ENCODE measurements at regions not wholly inside any gene's neighbourhood (a gene's known extent, or its start where the extent isn't known, plus 50 kb on each side); places are given as distances from the start of the nearest gene placed in this dataset.

DNA sequence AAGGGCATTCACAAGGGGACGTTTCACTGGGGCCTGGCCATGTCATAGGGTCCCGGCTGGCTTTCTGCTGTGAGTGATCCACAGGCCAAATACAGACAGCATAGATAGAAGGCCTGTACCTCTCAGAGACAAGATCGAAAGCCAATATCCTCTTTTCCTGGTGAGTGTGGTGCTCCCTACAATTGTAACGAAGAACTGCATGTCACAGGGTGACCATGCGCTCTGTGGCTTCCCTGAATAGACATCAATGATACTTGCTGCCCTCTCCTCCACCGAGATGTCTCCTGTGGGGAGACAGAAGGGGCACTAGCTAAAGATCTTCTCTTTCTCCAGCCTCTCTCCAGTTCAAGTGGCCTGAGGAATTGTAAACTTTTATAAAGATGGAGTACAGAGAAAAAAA, 226.1 kb upstream of the POU2AF2 start:
- no peak overlapping the region for H3K27ac Mint-ChIP-seq
- ATAC-seq (no peak), DNase-seq (no peak)
- CTCF ChIA-PET = no interaction called here
- H3K4me1 Mint-ChIP-seq = no peaks in the 10 kb centered on the region
- peaks cover 3% of the 10 kb centered on the region for H3K27me3 Mint-ChIP-seq
- no peaks in the 10 kb centered on the region for H3K36me3 Mint-ChIP-seq
- no peaks in the 10 kb centered on the region for H3K9me3 Mint-ChIP-seq (ENCODE audit: low read depth)
- no peak overlapping the region for H3K4me3 Mint-ChIP-seq

DNA sequence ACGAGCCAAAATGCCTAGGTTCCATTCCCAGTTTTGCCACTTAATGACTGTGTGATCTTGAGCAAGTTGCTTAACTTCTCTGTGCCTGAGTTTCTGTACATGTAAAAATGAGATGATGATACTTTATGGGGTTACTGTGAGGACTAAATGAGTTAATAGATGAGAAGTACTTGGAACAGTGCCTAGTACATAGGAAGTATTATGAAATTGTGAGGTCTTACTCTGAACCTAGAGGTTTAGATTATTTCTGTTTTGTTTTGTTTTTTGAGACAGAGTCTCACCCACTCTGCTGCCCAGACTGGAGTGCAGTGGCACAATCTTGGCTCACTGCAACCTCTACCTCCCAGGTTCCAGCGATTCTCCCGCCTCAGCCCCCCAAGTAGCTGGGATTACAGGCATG, 227.0 kb upstream of the POU2AF2 start:
- DNase-seq (no peak), ATAC-seq (no peak)
- no peaks in the 10 kb centered on the region for H3K36me3 Mint-ChIP-seq
- H3K9me3 Mint-ChIP-seq (ENCODE audit: low read depth) = no peaks in the 10 kb centered on the region
- CTCF ChIA-PET = no interaction called here
- H3K4me3 Mint-ChIP-seq = no peak overlapping the region
- H3K4me1 Mint-ChIP-seq = no peaks in the 10 kb centered on the region
- peaks cover 6% of the 10 kb centered on the region for H3K27me3 Mint-ChIP-seq
- no peak overlapping the region for H3K27ac Mint-ChIP-seq

DNA sequence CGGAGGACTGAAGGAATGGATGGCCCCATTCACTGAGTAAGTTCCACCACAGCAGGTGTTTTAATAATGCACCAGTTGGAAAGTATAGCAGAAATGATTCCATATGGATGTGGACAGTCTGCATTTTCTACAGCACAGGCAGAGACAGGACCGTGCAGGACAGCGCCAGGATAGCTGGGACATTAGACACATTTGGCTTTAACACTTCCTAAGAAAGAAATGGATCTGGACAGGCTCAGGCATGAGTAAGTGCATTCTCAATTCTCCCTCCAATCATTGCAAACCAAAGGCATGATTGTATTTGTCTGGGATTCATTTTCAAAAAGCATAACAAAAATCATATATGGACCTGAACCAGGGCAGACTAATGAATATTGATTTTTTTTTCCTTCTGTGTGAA, 233.0 kb upstream of the POU2AF2 start:
- CTCF ChIA-PET = no interaction called here
- Mint-ChIP-seq H3K36me3 (no peaks in the 10 kb centered on the region), H3K27ac (no peak overlapping the region), H3K27me3 (peaks cover 6% of the 10 kb centered on the region), H3K9me3 (ENCODE audit: low read depth) (no peaks in the 10 kb centered on the region), H3K4me3 (no peak overlapping the region), H3K4me1 (no peaks in the 10 kb centered on the region)
- DNase-seq (no peak), ATAC-seq (no peak)

DNA sequence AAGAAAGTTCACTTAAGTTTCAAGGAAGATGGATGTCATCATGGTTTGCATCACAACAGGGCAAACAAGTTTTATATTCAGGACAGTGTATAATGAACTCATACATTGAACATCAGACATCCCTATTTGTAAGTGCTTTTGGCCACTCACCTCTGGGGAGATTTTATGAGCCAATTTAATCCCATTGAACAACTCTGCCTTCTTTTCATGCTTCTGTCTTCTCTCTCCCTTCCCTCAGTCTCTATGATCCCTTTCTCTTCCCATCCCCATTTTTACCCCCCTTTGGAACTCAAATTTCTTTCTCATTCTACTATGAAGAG, 234.3 kb upstream of the POU2AF2 start:
- no peaks in the 10 kb centered on the region for H3K9me3 Mint-ChIP-seq (ENCODE audit: low read depth)
- no peak for ATAC-seq
- no peaks in the 10 kb centered on the region for H3K36me3 Mint-ChIP-seq
- no peaks in the 10 kb centered on the region for H3K4me1 Mint-ChIP-seq
- CTCF ChIA-PET = no interaction called here
- no peak for DNase-seq
- no peak overlapping the region for H3K4me3 Mint-ChIP-seq
- H3K27me3 Mint-ChIP-seq = peaks cover 3% of the 10 kb centered on the region
- H3K27ac Mint-ChIP-seq = no peak overlapping the region

DNA sequence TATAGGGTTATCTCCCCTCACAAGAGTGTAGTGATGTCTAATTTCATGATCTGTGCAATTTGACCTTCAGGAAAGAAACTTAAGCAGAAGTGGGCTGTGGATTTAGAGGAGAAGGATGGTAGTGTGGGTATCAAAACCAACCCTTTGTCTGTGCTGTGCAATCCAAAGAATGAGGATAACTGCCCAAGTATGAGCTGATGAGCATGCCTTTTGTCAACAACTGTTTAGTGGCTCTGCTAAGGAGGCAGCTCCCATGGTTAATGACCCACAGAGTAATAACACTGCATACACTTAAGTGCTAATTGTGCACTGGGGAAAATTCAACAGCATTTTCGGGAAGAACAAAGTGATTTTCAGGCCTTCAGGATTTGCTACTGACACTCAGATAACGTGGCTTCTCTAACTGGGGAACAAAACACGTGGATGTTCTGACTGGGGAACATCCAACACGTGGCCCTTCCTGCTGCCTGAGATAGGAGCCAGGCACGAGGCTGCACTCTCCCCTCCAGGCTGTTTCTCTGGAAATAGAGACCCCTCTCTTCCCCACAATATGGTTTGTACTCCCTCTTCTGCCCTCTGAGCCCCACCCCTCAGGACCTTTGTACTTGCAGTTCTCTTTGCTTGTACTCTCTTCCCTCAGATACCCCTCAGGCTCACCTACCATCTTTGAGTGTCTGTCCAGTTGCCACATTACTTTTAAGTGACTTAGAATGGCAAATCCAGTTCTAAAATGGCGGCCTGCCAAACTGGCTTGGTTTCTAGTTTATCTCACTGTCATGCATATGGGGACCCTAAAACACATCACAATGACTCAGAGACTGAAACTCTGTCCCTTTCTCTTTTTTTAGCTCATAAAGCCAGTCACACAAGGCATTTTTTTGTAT, 234.9 kb upstream of the POU2AF2 start:
- ATAC-seq = no peak

DNA sequence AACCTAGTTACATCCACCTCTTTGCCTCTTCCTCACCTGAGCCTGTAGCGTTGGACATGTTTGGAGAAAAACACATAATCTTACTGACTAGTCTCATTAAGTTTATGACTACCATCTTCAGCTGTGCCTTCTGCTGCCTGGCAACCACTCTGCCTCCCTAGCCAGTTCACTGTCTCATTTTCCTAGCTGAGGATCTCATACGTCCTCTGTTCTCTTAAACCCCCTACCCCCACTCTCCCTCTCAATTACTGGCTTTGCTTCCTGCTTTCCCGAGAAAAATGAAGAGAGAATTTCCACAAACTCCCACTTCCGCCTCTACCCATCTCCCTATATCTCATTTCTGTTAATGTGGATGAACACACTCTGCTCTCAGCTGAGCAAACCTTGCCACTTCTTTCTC, 239.3 kb upstream of the POU2AF2 start:
- H3K4me1 Mint-ChIP-seq = no peaks in the 10 kb centered on the region
- H3K27ac Mint-ChIP-seq = no peak overlapping the region
- no peak for ATAC-seq
- peaks cover 5% of the 10 kb centered on the region for H3K27me3 Mint-ChIP-seq
- no peaks in the 10 kb centered on the region for H3K36me3 Mint-ChIP-seq
- no peak overlapping the region for H3K4me3 Mint-ChIP-seq
- DNase-seq = no peak
- CTCF ChIA-PET = no interaction called here
- H3K9me3 Mint-ChIP-seq (ENCODE audit: low read depth) = no peaks in the 10 kb centered on the region

More for the DNA sequence above, 234.9 kb upstream of the POU2AF2 start:
- Mint-ChIP-seq H3K27me3 (peaks cover 3% of the 10 kb centered on the region), H3K4me1 (no peaks in the 10 kb centered on the region), H3K27ac (no peak overlapping the region), H3K4me3 (no peak overlapping the region), H3K9me3 (ENCODE audit: low read depth) (no peaks in the 10 kb centered on the region), H3K36me3 (no peaks in the 10 kb centered on the region)
- DNase-seq = no peak
- CTCF ChIA-PET = no interaction called here

DNA sequence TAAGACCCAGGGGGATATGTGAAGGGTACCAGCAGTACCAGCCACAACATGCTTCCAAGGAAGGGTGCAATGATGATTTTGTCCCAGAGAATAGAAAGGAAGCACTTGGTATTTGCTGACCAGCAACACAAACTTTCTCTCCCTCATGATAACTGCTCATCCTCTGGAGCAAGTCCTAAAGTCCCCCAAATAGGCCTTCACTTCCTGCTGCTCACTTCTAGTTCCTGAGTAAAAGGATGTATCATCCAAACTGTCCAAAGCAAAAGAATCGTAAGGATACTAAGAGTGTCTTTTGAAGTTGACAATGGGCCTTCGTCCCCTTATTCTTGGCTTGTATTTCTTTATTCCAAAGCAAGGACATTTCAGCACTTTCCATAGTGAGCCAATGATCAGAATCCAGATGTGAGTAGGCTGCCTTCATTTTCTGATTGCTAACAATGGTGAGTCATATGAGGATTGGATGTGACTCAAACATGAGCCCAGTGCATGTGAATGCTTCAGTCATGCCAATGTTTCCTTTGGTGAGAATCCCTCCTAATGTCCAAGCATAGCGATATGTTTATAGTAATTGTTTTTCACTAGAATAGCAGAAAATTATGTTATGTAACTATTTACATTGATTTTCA, 243.4 kb upstream of the POU2AF2 start:
- H3K36me3 Mint-ChIP-seq = no peaks in the 10 kb centered on the region
- peaks cover 8% of the 10 kb centered on the region for H3K27me3 Mint-ChIP-seq

DNA sequence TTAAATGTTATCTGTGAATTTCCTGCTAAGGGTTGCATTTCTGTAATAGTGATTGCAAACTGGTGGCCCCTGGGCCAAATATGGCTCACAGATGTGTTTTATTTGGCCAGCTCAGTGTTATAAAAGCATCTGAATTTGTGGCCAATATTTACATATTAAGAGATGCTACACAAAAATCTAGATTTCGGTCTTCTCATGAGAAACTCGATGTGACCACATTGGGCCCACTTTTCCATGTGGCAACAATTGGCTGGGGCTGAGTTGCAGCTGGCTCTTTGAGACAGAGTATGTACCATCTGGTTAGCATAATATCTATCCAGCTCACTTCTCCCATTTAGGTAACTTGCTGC, 244.5 kb upstream of the POU2AF2 start:
- no peak overlapping the region for H3K27ac Mint-ChIP-seq
- peaks cover 13% of the 10 kb centered on the region for H3K27me3 Mint-ChIP-seq
- DNase-seq (no peak), ATAC-seq (no peak)
- H3K4me1 Mint-ChIP-seq = no peaks in the 10 kb centered on the region
- H3K4me3 Mint-ChIP-seq = no peak overlapping the region
- CTCF ChIA-PET = no interaction called here
- no peaks in the 10 kb centered on the region for H3K9me3 Mint-ChIP-seq (ENCODE audit: low read depth)
- no peaks in the 10 kb centered on the region for H3K36me3 Mint-ChIP-seq

More for the DNA sequence above, 243.4 kb upstream of the POU2AF2 start:
- H3K27ac Mint-ChIP-seq = no peak overlapping the region
- H3K4me1 Mint-ChIP-seq = no peaks in the 10 kb centered on the region
- CTCF ChIA-PET = no interaction called here
- no peaks in the 10 kb centered on the region for H3K9me3 Mint-ChIP-seq (ENCODE audit: low read depth)
- no peak overlapping the region for H3K4me3 Mint-ChIP-seq
- DNase-seq (no peak), ATAC-seq (no peak)

DNA sequence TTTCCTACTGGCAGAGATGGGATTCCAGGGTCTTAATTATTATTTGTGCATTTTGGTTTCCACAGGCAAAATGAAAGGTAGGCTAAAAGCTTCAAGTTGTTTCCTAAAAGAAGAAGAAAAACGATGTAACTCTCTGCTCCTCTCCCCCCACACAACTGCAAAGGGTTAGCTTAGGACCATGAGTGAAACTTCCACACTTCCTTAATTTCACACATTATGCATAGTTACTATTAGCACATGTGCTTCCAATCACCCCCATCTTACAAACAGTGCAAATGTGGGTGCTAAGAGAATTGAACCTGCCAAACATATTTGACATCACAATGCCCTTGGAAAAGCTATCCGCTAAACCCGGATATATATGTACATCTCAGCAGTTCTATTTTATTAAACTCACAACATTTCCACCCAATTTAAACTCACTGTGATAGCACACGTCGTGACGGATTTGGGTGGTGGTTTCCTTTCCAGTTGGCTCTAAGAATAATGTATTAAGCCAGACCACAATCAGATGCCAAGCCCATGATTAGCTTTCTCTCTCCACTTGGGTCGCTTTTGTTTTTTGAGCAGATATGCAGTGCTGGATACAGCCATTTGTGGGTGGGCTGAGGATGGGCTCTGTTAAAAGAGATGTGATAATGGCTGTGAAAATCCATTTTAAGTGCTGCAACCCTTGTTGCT, 245.0 kb upstream of the POU2AF2 start:
- CTCF ChIA-PET = no interaction called here
- no peaks in the 10 kb centered on the region for H3K4me1 Mint-ChIP-seq
- no peaks in the 10 kb centered on the region for H3K36me3 Mint-ChIP-seq

DNA sequence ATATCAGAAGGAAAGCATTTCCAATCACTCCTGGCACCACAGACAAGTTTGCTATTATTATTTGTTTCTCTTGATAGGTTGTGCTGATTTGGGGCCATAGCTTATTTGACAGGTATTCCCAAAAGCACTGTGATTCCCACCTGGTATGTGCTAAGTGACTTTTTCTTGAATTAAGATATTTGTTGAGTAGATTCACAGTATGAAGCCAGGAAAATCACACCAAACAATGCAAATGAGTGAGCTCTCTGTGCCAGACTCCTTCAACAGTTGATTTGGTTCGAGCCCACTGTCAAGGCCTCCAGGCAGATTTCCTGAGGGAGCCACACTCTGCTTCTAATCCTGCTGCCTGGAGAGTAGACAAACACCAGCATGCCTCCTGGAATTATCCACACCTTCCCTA, 253.0 kb upstream of the POU2AF2 start:
- Mint-ChIP-seq H3K36me3 (no peaks in the 10 kb centered on the region), H3K4me3 (no peak overlapping the region), H3K27ac (no peak overlapping the region), H3K4me1 (no peaks in the 10 kb centered on the region), H3K27me3 (peaks cover 8% of the 10 kb centered on the region), H3K9me3 (ENCODE audit: low read depth) (no peaks in the 10 kb centered on the region)
- CTCF ChIA-PET = no interaction called here
- no peak for ATAC-seq
- no peak for DNase-seq

More for the DNA sequence above, 245.0 kb upstream of the POU2AF2 start:
- no peak overlapping the region for H3K4me3 Mint-ChIP-seq
- DNase-seq (no peak), ATAC-seq (no peak)
- H3K9me3 Mint-ChIP-seq (ENCODE audit: low read depth) = no peaks in the 10 kb centered on the region
- H3K27ac Mint-ChIP-seq = no peak overlapping the region
- peaks cover 13% of the 10 kb centered on the region for H3K27me3 Mint-ChIP-seq

DNA sequence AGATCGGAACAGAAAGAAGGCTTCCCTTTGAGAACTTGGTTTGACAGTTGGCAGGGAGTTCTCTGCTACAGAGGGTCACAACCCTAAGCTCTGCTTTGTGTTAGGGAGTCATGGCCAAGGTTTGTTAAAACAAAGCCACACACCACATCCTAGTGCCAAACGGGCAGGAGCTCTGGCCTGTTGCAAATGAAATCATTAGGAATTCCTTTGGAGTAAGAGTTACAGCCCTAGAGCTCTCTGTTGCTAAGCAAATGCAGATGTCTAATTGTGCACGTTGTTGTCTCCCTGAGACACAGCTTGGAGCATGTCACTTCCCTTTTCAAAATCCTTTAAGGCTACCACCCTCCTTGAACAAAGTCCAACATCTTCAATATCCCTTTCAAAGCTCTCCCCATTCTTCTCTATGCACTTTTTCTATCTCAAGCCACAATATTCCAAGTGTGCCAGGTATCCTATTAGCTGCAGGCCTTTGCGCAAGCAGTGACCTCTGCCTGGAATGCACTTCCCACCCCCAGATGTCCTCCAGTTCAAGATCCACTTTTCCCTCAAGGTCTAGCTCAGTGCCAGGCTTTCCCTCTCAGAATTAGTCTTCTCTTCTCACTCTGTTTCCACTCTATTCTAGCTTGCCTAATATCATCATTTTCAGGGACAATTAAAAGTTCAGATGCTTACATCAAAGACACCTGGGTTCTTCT, 253.7 kb upstream of the POU2AF2 start:
- H3K27ac Mint-ChIP-seq = no peak overlapping the region
- CTCF ChIA-PET = no interaction called here
- H3K4me1 Mint-ChIP-seq = no peaks in the 10 kb centered on the region
- H3K27me3 Mint-ChIP-seq = peaks cover 4% of the 10 kb centered on the region
- DNase-seq (no peak), ATAC-seq (no peak)
- H3K36me3 Mint-ChIP-seq = no peaks in the 10 kb centered on the region
- no peak overlapping the region for H3K4me3 Mint-ChIP-seq
- H3K9me3 Mint-ChIP-seq (ENCODE audit: low read depth) = no peaks in the 10 kb centered on the region

DNA sequence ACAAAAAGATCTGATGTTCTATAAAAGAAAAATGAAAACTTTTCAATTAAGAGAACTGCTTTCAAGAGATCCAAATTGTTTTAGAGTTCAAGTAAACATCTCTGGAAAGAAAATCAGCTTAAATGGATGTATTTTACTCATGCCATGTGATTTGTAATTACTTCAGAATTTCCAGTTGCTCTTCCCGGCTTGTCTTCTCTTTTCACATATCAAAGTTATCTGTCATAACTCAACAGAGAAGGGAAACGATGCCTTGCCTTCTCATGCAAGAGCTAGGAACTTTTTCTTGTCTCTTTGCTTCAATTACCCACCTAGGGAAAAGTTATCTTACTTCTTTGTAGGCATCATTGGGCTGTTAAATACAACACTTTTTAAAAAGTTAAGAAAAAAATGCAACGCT, 255.2 kb upstream of the POU2AF2 start:
- ATAC-seq = no peak
- CTCF ChIA-PET = no interaction called here
- Mint-ChIP-seq H3K36me3 (no peaks in the 10 kb centered on the region), H3K4me3 (no peak overlapping the region), H3K4me1 (no peaks in the 10 kb centered on the region), H3K27ac (no peak overlapping the region), H3K27me3 (no peaks in the 10 kb centered on the region), H3K9me3 (ENCODE audit: low read depth) (no peaks in the 10 kb centered on the region)
- DNase-seq = no peak

DNA sequence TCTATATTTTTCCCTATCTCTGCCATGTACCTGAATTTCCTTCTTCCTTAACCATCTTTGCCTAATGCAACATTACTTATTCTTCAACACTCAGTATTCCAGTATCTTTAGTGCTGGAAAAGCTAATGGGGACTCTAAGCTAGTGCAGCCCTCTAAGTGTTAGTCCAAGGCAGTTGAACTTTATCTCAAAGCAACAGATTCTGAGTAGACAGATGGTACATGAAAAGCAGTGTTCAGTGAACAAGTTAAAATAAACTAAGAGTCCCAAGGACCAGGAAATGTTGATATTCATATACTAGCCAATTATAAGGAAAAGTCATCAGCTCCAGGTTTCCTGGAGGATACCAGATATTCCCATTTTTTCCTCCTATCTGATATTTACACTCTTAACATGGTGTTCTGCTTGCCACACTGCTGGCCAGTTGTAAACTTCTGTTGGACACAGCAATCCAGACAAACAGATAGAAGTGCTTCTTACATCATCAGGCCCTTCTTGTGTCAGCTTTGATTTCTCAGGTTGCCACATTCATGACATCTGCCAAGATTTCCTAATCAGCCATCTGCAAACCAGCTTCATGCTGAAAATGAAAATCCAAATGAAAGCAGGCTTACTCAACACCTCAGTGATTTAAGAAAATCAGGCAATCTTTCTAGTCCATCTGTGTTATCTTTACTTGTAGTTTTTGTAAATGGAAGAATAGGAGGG, 255.9 kb upstream of the POU2AF2 start:
- H3K4me3 Mint-ChIP-seq = no peak overlapping the region
- ATAC-seq (no peak), DNase-seq (no peak)
- no peaks in the 10 kb centered on the region for H3K4me1 Mint-ChIP-seq
- CTCF ChIA-PET = no interaction called here
- H3K36me3 Mint-ChIP-seq = no peaks in the 10 kb centered on the region
- H3K27me3 Mint-ChIP-seq = no peaks in the 10 kb centered on the region
- H3K27ac Mint-ChIP-seq = no peak overlapping the region
- no peaks in the 10 kb centered on the region for H3K9me3 Mint-ChIP-seq (ENCODE audit: low read depth)
